Stomach (tissue), 8 donors: ENCODE measurements at regions not wholly inside any gene's neighbourhood (a gene's known extent, or its start where the extent isn't known, plus 50 kb on each side); places are given as distances from the start of the nearest gene placed in this dataset.

Experiments used
- DNase-seq, 2 donors: peaks; one replicate each; pipeline versions ENCODE4 v3.0.0 to v3.0.0-alpha.2; 2013 to 2019
- H3K27ac ChIP-seq, 5 donors: fragments of 200-600 bp in 4 of 5; sonication (generic) in 4 of 5; one replicate each; pipeline ENCODE4 v1.5.1; 2013 to 2019; ENCODE audit warnings: mild to moderate bottlenecking in 1 of 5, moderate library complexity in 1 of 5
- H3K27me3 ChIP-seq, 3 donors: fragments of 200-600 bp; sonication (generic); one replicate each; pipeline ENCODE4 v1.5.1; 2017 to 2019; ENCODE audit warnings: mixed run types in 1 of 3
- H3K36me3 ChIP-seq, 4 donors: fragments of 200-600 bp; sonication (generic); 1 replicate in 3 of 4; 2 replicates in 1 of 4; pipeline ENCODE4 v1.5.1; 2016 to 2019
- H3K4me1 ChIP-seq, 4 donors: fragments of 200-600 bp; sonication (generic); one replicate each; pipeline ENCODE4 v1.5.1; 2016 to 2019
- H3K4me3 ChIP-seq, 4 donors: fragments of 200-600 bp; sonication (generic) in 3 of 4; one replicate each; pipeline ENCODE4 v1.5.1; 2016 to 2019; ENCODE audit warnings: mild to moderate bottlenecking in 1 of 4
- H3K9me3 ChIP-seq, 4 donors: fragments of 200-600 bp; sonication (generic); one replicate each; pipeline ENCODE4 v1.5.1; 2016 to 2019
- CTCF ChIP-seq, 7 experiments: fragments of 450-650 bp in 4 of 7; fragments of 200-600 bp in 3 of 7; sonication (generic) in 3 of 7; IDR thresholded peaks; one replicate each; pipeline ENCODE4 v1.5.1; 2016 to 2019; ENCODE audit warnings: antibody characterized with exemption in 7 of 7, control low read depth in 2 of 7, mild to moderate bottlenecking in 1 of 7
- EP300 ChIP-seq: sonication (generic); formaldehyde crosslinking; IDR thresholded peaks from one replicate; pipeline ENCODE4 v1.6.1; 2017; ENCODE audit warnings: antibody characterized with exemption
- POLR2A ChIP-seq, 4 donors: fragments of 450-650 bp; IDR thresholded peaks; one replicate each; pipeline ENCODE4 v1.6.1; 2016; ENCODE audit warnings: antibody characterized with exemption in 4 of 4, control low read depth in 2 of 4, mild to moderate bottlenecking in 1 of 4, moderate library complexity in 1 of 4
- POLR2AphosphoS5 ChIP-seq, 3 donors: sonication (generic); formaldehyde crosslinking; IDR thresholded peaks; one replicate each; pipeline ENCODE4 v1.6.1; 2016; ENCODE audit warnings: antibody characterized with exemption in 3 of 3
- WGBS, 5 donors: extraction: QIAGEN DNeasy Blood & Tissue Kit in 3 of 5; methylation state at CpG; one replicate each; pipeline versions ENCODE4 v1.1.5 to v1.1.7; 2013 to 2018; 5-methylcytosine and 5-hydroxymethylcytosine counted together
- intact Hi-C: fragments of 100-400 bp; cut with DNase I; formaldehyde crosslinking; loops from one replicate; pipeline ENCODE4 v1.15.1; 2023; ENCODE audit warnings: low total_unique reads
- donor health status: healthy with polysubstance abuse.
- donor health status: Bipolar disorder and iron deficiency.
- donor health status: healthy.

GRCh38 chr1:201647094-201647493 lies 108.2 kb downstream of the NAV1 start:
- TF ChIP-seq EP300 (no peak), POLR2AphosphoS5 (IDR thresholded peaks at IDR 0.05) (no peak), CTCF (IDR thresholded peaks at IDR 0.05) (no peak), POLR2A (IDR thresholded peaks at IDR 0.05) (no peak)
- no peak for DNase-seq
- H3K27me3 ChIP-seq, result peaks cover 0 to 28% (median 0%) of the 10 kb centered on the region in 3 donors
- no peaks in the 10 kb centered on the region for H3K9me3 ChIP-seq
- H3K4me1 ChIP-seq, result peaks cover 31 to 49% (median 45%) of the 10 kb centered on the region in 4 donors
- no peak overlapping the region for H3K4me3 ChIP-seq
- H3K27ac ChIP-seq, result no peak overlapping the region
- intact Hi-C loops, result no loop called here
- no peaks in the 10 kb centered on the region for H3K36me3 ChIP-seq

- peaks cover 31 to 49% (median 45%) of the 10 kb centered on the region in 4 donors for H3K4me1 ChIP-seq
- TF ChIP-seq POLR2A (IDR thresholded peaks at IDR 0.05), result no peak
- TF ChIP-seq POLR2AphosphoS5 (IDR thresholded peaks at IDR 0.05), result no peak
- no peak for TF ChIP-seq EP300
- no peak for TF ChIP-seq CTCF (IDR thresholded peaks at IDR 0.05)
- peaks cover 0 to 28% (median 0%) of the 10 kb centered on the region in 3 donors for H3K27me3 ChIP-seq
- intact Hi-C loops, result no loop called here
- 27 to 38% (median 34%) methylated on average over 17 of the region's 17 CpGs for WGBS, 5 donors
- H3K4me3 ChIP-seq, result peak overlapping the region; percentile 59 to 66 (median 65)
- no peaks in the 10 kb centered on the region for H3K9me3 ChIP-seq
- H3K27ac ChIP-seq, result peak overlapping the region in 3 of 5 donors; percentile 83 to 88 (median 87)
- H3K36me3 ChIP-seq, result no peaks in the 10 kb centered on the region
- DNase-seq, result no peak
These were observed 108.8 kb downstream of the NAV1 start for GRCh38 chr1:201647722-201648065.

GRCh38 chr1:201648066-201648906 lies 109.4 kb downstream of the NAV1 start:
- Histone ChIP-seq H3K27me3 (peaks cover 0 to 28% (median 0%) of the 10 kb centered on the region in 3 donors), H3K27ac (peak overlapping the region; percentile 83 to 91 (median 88)), H3K4me1 (peaks cover 31 to 49% (median 45%) of the 10 kb centered on the region in 4 donors), H3K4me3 (peak overlapping the region; percentile 59 to 66 (median 65)), H3K36me3 (no peaks in the 10 kb centered on the region), H3K9me3 (no peaks in the 10 kb centered on the region)
- intact Hi-C loops, result no loop called here
- peak; percentile 47 to 84 for DNase-seq
- TF ChIP-seq CTCF (IDR thresholded peaks at IDR 0.05) (no peak), POLR2AphosphoS5 (IDR thresholded peaks at IDR 0.05) (no peak), EP300 (no peak), POLR2A (IDR thresholded peaks at IDR 0.05) (no peak)
- WGBS, 5 donors, result 1 to 6% (median 1%) methylated on average over 40 to 81 of the region's 81 CpGs

- intact Hi-C loops, result no loop called here
- no peak for TF ChIP-seq POLR2AphosphoS5 (IDR thresholded peaks at IDR 0.05)
These were observed 110.2 kb downstream of the NAV1 start for GRCh38 chr1:201648907-201649721.

More at GRCh38 chr1:201648907-201649721, 110.2 kb downstream of the NAV1 start:
- 9 to 21% (median 18%) methylated on average over 23 to 52 of the region's 52 CpGs for WGBS, 5 donors
- peak; percentile 31 to 67 for DNase-seq
- Histone ChIP-seq H3K4me3 (peak overlapping the region; percentile 59 to 66 (median 65)), H3K9me3 (no peaks in the 10 kb centered on the region), H3K27me3 (peaks cover 0 to 28% (median 0%) of the 10 kb centered on the region in 3 donors), H3K4me1 (peaks cover 31 to 49% (median 45%) of the 10 kb centered on the region in 4 donors), H3K27ac (peak overlapping the region; percentile 83 to 91 (median 88)), H3K36me3 (no peaks in the 10 kb centered on the region)
